Kasumi-1 (cell line): ENCODE measurements at regions not wholly inside any gene's neighbourhood (a gene's known extent, or its start where the extent isn't known, plus 50 kb on each side); places are given as distances from the start of the nearest gene placed in this dataset.
A peak's percentile ranks its signal among the peaks of the same experiment; 100 is the strongest.
"Not testable (repeated sequence)": the region's sequence is repeated elsewhere in the genome, so short reads cannot be mapped to it uniquely, and the experiment has no call there.

Source experiments
- DNase-seq, 2 experiments: peaks; one replicate each; lab custom pipeline; 2025; lab: John Stamatoyannopoulos, UW

- no peak for DNase-seq
Measured at GRCh38 chr5:164300295-164300694, 794.9 kb downstream of the MAT2B start.

GRCh38 chr5:164301136-164301535, 795.7 kb downstream of the MAT2B start:
- DNase-seq = no peak

DNA sequence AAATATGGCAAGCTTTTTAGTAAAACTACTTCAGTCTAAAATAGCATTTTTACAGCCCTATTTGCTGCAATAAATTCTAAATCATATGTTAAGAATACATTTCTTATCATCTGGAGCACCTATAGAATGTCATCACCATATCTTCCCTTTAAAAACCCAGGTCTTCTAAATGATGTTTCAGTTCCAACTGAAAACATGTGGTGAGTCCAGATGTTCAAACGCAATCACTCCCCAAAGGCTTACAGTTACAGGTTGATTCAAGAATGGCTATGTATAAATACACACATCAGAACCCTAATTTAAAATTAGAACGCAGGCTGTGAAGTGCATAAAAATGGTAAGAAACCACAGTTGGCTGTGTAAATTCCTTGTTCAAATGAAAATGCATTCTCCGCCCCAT, 796.3 kb downstream of the MAT2B start:
- DNase-seq = no peak

DNA sequence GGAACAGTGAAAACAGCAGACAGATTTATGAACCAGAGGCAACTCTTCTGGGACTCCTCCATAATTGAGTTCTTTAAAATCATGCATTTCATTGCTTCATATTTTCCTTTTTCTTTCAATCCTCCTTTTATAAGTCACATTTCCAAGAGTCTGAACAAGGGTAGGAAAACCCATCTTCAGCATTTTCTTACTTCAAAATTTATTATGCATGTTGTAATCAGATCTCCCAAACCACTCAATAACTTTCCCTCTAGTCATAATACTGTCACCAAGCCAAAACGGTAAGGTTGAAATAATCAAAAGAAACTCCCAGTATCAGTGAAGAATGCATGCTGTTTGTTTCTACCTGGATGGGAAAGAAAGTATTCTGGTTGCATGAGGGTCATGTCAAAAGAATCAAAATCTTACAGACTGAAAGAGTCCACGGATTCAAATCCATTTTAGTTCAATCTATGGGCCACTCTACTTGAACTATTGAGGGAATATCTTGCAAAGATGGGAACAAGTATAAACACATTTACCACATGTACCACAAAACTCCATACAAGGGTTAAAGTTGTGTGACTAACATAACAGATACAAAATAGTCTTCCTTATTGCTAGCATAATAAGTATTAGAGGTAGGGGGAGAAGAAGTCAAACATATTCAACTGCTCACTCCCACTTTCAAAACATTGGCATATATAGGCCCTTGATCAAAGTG, 797.3 kb downstream of the MAT2B start:
- no peak for DNase-seq

DNA sequence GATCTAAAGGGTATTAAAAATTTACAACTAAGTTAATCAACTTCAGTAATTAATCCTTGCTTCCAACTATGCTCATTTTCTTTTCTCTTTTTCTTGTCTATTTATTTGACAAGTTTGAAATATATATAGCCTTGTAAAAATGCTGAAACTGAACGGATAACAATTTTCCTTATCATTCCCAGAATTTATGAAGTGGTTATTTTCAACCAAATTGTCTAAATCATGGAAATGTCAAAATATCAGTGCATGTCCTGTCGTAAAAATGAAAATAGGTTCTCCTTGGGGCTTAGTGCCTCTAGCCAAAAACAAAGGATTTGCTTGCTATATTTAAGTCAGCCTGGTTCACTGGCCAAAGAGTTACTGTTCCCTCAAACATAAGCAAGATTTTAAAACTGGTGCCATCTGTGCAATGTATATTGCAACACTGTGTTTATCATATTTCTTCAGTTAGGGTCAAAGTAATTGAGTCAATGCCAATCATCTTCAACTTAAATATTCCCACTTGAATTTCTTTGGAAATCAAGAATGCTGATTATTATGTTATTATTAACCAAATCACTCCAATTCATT, 798.3 kb downstream of the MAT2B start:
- DNase-seq = no peak

DNA sequence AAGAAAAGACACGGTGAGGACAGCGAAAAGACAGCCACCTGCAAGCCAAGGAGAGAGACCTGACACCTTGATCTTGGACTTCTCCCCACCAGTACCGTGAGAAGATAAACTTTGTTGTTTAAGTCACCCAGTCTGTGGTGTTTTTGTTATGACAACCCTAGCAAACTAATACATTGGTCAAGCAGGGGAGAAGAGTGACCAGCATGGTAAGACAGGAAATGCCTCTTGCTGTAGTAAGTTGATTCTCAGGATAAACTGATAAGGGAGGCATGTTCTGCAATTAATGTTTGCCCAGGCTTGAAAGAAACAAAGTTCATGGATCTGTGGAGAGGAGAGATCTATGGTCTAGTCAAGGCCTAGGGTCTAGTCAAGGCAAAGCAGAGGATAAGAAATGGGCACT, 801.2 kb downstream of the MAT2B start:
- no peak for DNase-seq

- no peak for DNase-seq
Measured at GRCh38 chr5:164312801-164313200, 807.4 kb downstream of the MAT2B start.

- DNase-seq = no peak
Measured at GRCh38 chr5:164317676-164318075, 812.3 kb downstream of the MAT2B start.

DNA sequence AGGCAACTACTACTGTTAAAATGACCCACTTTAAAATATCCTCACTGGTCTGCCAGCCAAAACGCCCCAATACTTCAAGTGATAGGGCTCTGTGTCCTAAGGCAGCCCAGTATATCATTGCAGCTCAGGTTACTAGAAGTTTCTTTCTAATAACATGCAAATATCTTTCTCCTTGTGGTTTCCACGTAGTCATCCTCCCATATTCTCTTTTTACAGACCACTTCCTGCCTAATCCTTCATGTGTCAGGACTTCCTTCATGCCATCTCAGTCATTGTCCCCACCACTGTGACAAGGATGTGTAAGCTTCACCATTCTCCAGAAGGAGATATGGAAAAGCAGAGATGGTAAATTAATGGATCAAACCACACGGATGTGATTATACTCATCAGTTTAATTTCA, 813.7 kb downstream of the MAT2B start:
- peak; percentile 5 to 17 for DNase-seq

DNA sequence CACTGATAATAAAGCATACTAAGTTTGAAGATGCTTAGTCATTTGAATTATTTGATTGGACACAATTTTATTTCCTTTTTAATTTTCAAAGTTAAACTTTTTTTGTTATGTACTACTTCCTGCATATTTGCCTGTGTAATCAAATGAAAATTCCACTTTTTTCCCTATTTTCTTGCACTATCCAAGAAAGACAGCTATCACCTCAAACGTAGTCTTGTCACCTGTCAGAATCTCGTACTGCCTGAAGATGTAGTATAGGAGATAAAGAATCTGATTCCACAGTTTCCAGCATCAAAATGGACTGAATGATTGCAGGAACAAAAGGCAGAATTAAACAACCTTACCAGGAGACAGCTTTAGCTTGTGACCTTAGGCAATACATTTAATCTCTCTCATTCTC, 818.8 kb downstream of the MAT2B start:
- DNase-seq = no peak

- peak in 1 of 2 experiments; percentile 21 for DNase-seq
Measured at GRCh38 chr5:164326219-164326618, 820.8 kb downstream of the MAT2B start.

- not testable (repeated sequence) for DNase-seq
Measured at GRCh38 chr5:164327166-164327565, 821.7 kb downstream of the MAT2B start.

- DNase-seq = no peak
Measured at GRCh38 chr5:164332349-164333196, 827.2 kb downstream of the MAT2B start.

- no peak for DNase-seq
Measured at GRCh38 chr5:164335837-164336236, 830.4 kb downstream of the MAT2B start.

GRCh38 chr5:164336276-164336675, 830.9 kb downstream of the MAT2B start:
- no peak for DNase-seq

- DNase-seq = no peak
Measured at GRCh38 chr5:164336906-164337305, 831.5 kb downstream of the MAT2B start.

GRCh38 chr5:164341056-164341619, 835.7 kb downstream of the MAT2B start:
- no peak for DNase-seq

DNA sequence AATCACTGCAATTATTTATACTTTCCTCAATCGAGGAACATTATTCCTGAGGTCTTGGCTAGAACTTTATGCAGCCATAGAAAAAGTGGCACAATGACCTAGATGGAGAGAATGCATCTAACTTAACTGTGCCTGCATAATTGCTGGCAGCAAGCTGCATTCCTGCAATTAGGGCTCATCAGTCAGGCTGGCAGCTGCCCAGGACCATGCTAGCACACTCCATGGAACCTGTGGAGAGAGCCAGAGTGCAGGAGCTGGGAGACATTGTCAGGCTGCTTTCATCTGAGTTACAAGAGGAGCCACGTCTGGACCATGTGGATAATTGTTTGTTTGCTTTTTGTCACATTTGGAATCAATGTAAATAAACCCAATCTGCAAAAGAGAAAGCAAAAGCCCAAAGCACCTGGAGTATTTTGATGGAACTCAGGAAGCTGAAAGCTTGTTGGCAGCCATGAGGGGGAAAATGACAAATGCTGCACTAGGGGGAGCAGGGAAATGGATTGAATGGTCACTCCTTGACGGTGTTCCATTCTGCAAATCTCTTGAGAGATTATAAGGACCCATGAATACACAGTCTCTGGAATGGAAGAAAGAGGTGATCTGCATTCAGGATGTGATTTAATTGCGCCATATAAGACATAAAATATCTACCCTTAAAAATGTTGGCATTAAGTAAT, 839.9 kb downstream of the MAT2B start:
- DNase-seq = no peak

DNA sequence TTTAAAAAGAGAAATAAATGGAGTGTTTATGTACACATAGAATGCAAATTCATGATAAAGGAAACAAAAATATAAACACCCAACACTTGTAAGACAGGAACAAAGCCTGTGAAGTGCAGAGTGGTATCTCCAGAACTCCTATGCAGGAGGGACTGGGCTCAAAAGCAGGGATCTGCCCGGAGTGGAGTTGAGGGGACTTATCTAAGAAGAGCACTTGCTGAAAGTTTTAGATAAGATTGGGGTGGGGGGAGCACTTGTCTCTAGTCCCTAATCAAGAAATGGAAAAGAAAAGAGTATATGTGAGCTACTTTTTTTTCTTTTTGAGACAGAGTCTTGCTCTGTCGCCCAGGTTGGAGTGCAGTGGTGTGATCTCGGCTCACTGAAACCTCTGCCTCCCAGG, 840.4 kb downstream of the MAT2B start:
- no peak for DNase-seq

- peak; percentile 44 to 47 for DNase-seq
Measured at GRCh38 chr5:164346785-164347630, 841.6 kb downstream of the MAT2B start.

GRCh38 chr5:164350236-164350635, 844.8 kb downstream of the MAT2B start:
- no peak for DNase-seq
